ENCODE measurements at regions not wholly inside any gene's neighbourhood (a gene's known extent, or its start where the extent isn't known, plus 50 kb on each side); places are given as distances from the start of the nearest gene placed in this dataset.

- TF ChIP-seq, protein P1, sequence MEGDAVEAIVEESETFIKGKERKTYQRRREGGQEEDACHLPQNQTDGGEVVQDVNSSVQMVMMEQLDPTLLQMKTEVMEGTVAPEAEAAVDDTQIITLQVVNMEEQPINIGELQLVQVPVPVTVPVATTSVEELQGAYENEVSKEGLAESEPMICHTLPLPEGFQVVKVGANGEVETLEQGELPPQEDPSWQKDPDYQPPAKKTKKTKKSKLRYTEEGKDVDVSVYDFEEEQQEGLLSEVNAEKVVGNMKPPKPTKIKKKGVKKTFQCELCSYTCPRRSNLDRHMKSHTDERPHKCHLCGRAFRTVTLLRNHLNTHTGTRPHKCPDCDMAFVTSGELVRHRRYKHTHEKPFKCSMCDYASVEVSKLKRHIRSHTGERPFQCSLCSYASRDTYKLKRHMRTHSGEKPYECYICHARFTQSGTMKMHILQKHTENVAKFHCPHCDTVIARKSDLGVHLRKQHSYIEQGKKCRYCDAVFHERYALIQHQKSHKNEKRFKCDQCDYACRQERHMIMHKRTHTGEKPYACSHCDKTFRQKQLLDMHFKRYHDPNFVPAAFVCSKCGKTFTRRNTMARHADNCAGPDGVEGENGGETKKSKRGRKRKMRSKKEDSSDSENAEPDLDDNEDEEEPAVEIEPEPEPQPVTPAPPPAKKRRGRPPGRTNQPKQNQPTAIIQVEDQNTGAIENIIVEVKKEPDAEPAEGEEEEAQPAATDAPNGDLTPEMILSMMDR (IDR thresholded peaks at IDR 0.05): no peak
Observed at GRCh38 chr7:84693483-84693882, 493.4 kb downstream of the SEMA3D start.

GRCh38 chr7:84688671-84689070, 494.1 kb upstream of the SEMA3A start:
- TF ChIP-seq, protein P1 (IDR thresholded peaks at IDR 0.05): no peak

DNA sequence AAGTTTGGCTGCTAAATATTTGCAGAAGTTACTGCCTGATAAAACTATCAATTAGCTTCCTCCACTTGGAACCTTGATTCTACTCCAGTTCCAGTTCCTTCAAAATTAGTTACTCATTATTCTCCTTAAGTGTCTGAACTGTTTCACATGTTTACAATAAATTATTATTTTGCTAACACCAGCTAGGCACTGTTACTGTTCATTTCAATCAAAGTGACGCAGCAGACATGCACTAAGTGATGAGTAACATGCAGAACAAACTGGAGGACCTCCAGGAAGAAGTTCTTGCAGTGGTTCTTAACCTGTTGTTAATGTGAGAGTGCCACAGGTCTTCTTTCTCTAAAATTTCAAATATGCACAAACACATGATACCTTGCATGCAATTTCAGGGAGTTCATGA, 491.8 kb upstream of the SEMA3A start:
- TF ChIP-seq, protein P1 (IDR thresholded peaks at IDR 0.05): no peak

- TF ChIP-seq, protein P1 (IDR thresholded peaks at IDR 0.05): no peak
Observed at GRCh38 chr7:84684836-84685480, 490.4 kb upstream of the SEMA3A start.

DNA sequence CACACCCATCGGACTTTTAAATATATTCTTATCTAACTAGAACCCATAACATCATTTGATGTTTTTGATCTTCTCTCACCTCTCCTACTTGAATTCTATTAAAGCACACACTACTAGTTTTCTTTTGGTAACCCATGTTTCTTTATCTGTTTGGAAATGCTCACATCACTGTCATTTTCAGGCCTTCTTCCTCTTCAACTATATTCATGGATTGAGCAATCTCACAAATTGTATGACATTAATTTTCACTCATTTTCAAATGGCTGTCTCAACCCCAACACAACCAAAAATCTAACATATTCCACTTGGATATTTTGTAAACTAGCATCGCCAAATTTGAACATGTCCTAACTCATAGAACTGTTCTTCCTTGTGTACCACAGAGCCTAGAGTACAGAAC, 488.0 kb upstream of the SEMA3A start:
- TF ChIP-seq, protein P1 (IDR thresholded peaks at IDR 0.05): no peak

DNA sequence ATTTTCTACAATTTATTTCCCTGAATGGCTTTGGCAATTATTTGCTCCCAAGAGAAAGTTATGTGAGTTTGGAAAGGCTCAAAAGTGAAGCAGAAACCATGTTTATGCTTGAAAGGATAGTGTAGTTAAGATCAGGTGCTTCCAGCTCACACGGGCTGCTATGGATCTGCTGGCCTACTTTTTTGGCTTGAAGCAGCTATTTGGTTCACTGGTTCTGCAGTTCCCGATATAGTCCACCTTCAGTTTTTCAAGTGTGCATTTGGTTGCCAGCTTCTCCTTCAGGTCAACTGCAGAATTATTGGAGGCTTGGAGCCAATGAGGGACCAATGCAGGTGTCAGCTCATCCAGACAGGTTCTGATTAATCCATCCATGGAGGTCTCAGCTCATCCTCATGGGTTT, 484.3 kb upstream of the SEMA3A start:
- TF ChIP-seq, protein P1 (IDR thresholded peaks at IDR 0.05): no peak

- TF ChIP-seq, protein P1 (IDR thresholded peaks at IDR 0.05): no peak
Observed at GRCh38 chr7:84677117-84677732, 482.6 kb upstream of the SEMA3A start.
